Thoracic aorta (tissue), 2 donors: ENCODE measurements at regions not wholly inside any gene's neighbourhood (a gene's known extent, or its start where the extent isn't known, plus 50 kb on each side); places are given as distances from the start of the nearest gene placed in this dataset.
A peak's percentile ranks its signal among the peaks of the same experiment; 100 is the strongest.

Source experiments
- ATAC-seq: fragments of 150-250 bp; one replicate; pipeline ENCODE4 v1.8.0; 2017; ENCODE audit warnings: low read depth; ENCODE audit not compliant: insufficient number of reproducible peaks, low FRiP score
- DNase-seq: peaks from one replicate; pipeline ENCODE4 v3.0.0-alpha.2; 2020; ENCODE audit warnings: low spot score
- H3K27ac ChIP-seq, 2 donors: fragments of 200-600 bp; sonication (generic); 1 replicate in 1 of 2; 2 replicates in 1 of 2; pipeline ENCODE4 v1.5.1; 2016; ENCODE audit warnings: mild to moderate bottlenecking in 2 of 2, moderate library complexity in 2 of 2
- H3K27me3 ChIP-seq: fragments of 200-600 bp; sonication (generic); replicated peaks from 2 replicates; pipeline ENCODE4 v1.6.0; 2016; ENCODE audit warnings: mild to moderate bottlenecking; ENCODE audit not compliant: insufficient read depth
- H3K36me3 ChIP-seq: fragments of 200-600 bp; sonication (generic); one replicate; pipeline ENCODE4 v1.5.1; 2016
- H3K4me1 ChIP-seq, 2 donors: fragments of 200-600 bp; sonication (generic); 1 replicate in 1 of 2; 2 replicates in 1 of 2; pipeline versions ENCODE4 v1.5.1 to v1.6.0; 2016; ENCODE audit warnings: low read depth in 2 of 2, mild to moderate bottlenecking in 1 of 2; ENCODE audit not compliant: control insufficient read depth in 1 of 2
- H3K4me3 ChIP-seq: fragments of 200-600 bp; sonication (generic); 2 replicates; pipeline ENCODE4 v1.5.1; 2016; ENCODE audit warnings: mild to moderate bottlenecking
- H3K9me3 ChIP-seq: fragments of 200-600 bp; sonication (generic); 2 replicates; pipeline ENCODE4 v1.5.1; 2016
- CTCF ChIP-seq: fragments of 200-600 bp; sonication (generic); IDR thresholded peaks from one replicate; pipeline ENCODE4 v1.5.1; 2019; ENCODE audit warnings: antibody characterized with exemption

GRCh38 chr4:152244659-152245058, 291.2 kb downstream of the FBXW7 start:
- no peaks in the 10 kb centered on the region for H3K36me3 ChIP-seq
- H3K27ac ChIP-seq, result no peak overlapping the region
- H3K9me3 ChIP-seq, result no peaks in the 10 kb centered on the region
- no peaks in the 10 kb centered on the region for H3K27me3 ChIP-seq
- DNase-seq, result no peak
- H3K4me3 ChIP-seq, result no peak overlapping the region
- no peak for ATAC-seq
- TF ChIP-seq CTCF, result no peak
- peaks cover 0 to 18% of the 10 kb centered on the region in 2 donors for H3K4me1 ChIP-seq

DNA sequence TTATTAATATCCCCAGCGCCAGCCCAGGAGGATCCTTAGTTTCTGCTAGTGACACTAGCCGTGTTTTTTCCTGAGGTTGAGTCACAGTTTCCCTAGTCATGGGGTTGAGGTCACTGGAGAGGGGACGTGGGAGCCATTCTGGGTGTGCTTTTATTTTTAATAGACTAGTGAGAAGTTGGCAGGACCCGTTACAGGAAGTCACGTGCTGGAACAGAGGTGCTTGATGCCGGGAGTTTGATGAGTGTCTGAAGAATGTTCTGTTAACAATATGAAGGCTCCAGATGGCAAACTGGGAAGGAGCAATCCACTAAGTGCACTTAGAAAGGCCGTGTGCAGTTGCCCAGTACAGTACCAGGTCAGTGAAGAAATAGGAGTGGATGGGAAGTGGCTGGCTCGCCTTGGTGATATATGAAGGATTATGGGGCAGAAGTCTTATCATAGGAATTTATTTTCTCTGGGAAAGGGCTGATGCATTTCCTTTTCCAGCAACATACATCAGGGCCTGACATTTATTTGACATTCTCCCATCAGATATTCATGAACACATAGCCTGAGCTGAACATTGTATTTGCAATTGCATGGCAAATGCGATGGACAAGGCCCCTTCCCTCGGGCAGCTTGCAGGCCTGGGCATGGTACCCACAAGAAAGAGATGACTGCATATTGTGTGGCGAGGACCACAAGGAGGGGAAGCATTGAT, 291.8 kb downstream of the FBXW7 start:
- no peak for TF ChIP-seq CTCF
- ATAC-seq (peak; percentile 81), DNase-seq (no peak)
- H3K27me3 ChIP-seq, result no peaks in the 10 kb centered on the region
- H3K4me1 ChIP-seq, result peaks cover 0 to 18% of the 10 kb centered on the region in 2 donors
- no peak overlapping the region for H3K27ac ChIP-seq
- no peaks in the 10 kb centered on the region for H3K36me3 ChIP-seq
- H3K4me3 ChIP-seq, result peak overlapping the region; percentile 24
- H3K9me3 ChIP-seq, result no peaks in the 10 kb centered on the region

- Histone ChIP-seq H3K4me3 (no peak overlapping the region), H3K4me1 (peaks cover 0 to 18% of the 10 kb centered on the region in 2 donors), H3K27ac (no peak overlapping the region), H3K36me3 (no peaks in the 10 kb centered on the region), H3K27me3 (no peaks in the 10 kb centered on the region), H3K9me3 (no peaks in the 10 kb centered on the region)
- DNase-seq (no peak), ATAC-seq (no peak)
- no peak for TF ChIP-seq CTCF
These were observed 292.7 kb downstream of the FBXW7 start for GRCh38 chr4:152243206-152243605.

GRCh38 chr4:152240232-152240631, 295.7 kb downstream of the FBXW7 start:
- no peak overlapping the region for H3K4me3 ChIP-seq
- H3K36me3 ChIP-seq, result no peaks in the 10 kb centered on the region
- no peaks in the 10 kb centered on the region for H3K27me3 ChIP-seq
- no peak for TF ChIP-seq CTCF
- no peaks in the 10 kb centered on the region for H3K9me3 ChIP-seq
- DNase-seq (no peak), ATAC-seq (no peak)
- H3K4me1 ChIP-seq, result peaks cover 0 to 18% of the 10 kb centered on the region in 2 donors
- no peak overlapping the region for H3K27ac ChIP-seq

- TF ChIP-seq CTCF, result no peak
These were observed 296.7 kb downstream of the FBXW7 start for GRCh38 chr4:152239216-152239615.

More at GRCh38 chr4:152239216-152239615, 296.7 kb downstream of the FBXW7 start:
- H3K27ac ChIP-seq, result no peak overlapping the region
- H3K9me3 ChIP-seq, result no peaks in the 10 kb centered on the region
- H3K27me3 ChIP-seq, result no peaks in the 10 kb centered on the region
- DNase-seq, result no peak
- ATAC-seq, result no peak
- no peaks in the 10 kb centered on the region for H3K36me3 ChIP-seq
- peaks cover 0 to 12% of the 10 kb centered on the region in 2 donors for H3K4me1 ChIP-seq
- H3K4me3 ChIP-seq, result no peak overlapping the region
